HepG2 (cell line): ENCODE measurements at regions not wholly inside any gene's neighbourhood (a gene's known extent, or its start where the extent isn't known, plus 50 kb on each side); places are given as distances from the start of the nearest gene placed in this dataset.

Experiments used
- ATAC-seq: fragments of 200-7000 bp; cut with Tn5 transposase; 3 replicates; pipeline ENCODE4 v1.9.1; 2020; ENCODE audit warnings: mild to moderate bottlenecking, moderate library complexity
- BruUV-seq: library from RNA; stranded (reverse); fragments of 400-500 nt; replicated peaks from 2 replicates; lab custom pipeline; 2021; lab: Mats Ljungman, UMichigan
- CTCF ChIA-PET: fragments of 300-600 bp; formaldehyde crosslinking; extraction: SDS; loops from one replicate; lab custom pipeline; 2021; ENCODE audit warnings: low total read pairs, inconsistent platforms, low intra/inter-chr PET ratio; lab: Yijun Ruan, JAX
- POLR2A ChIA-PET: fragments of 350-600 bp; sonication (Branson Sonifier 250); formaldehyde crosslinking; loops from one replicate; lab custom pipeline; 2020; ENCODE audit warnings: antibody characterized with exemption, inconsistent platforms; lab: Yijun Ruan, JAX
- DNase-seq: peaks from one replicate; pipeline ENCODE4 v3.0.0-alpha.2; 2015; ENCODE audit warnings: low spot score
- FAIRE-seq: peaks from 3 replicates; lab custom pipeline; 2011; peaks lifted over from hg19 to GRCh38; lab: Jason Lieb, UNC
- H2AFZ ChIP-seq: one replicate; pipeline ENCODE4 v1.6.1; 2011; ENCODE audit warnings: low read length, inconsistent platforms
- H3K27ac ChIP-seq: fragments of 300-600 bp; 3 replicates; pipeline ENCODE4 v1.8.0; 2011; ENCODE audit warnings: mixed run types, mild to moderate bottlenecking, mixed read lengths, low read length, inconsistent platforms; ENCODE audit not compliant: insufficient read depth; ENCODE audit errors: extremely low read length
- H3K27me3 ChIP-seq, 2 experiments: fragments of 200-600 bp in 1 of 2; 2 replicates in 1 of 2; 3 replicates in 1 of 2; pipeline versions ENCODE4 v1.6.0 to v1.8.0; 2011; ENCODE audit warnings: low read length in 2 of 2, mild to moderate bottlenecking in 2 of 2, moderate library complexity in 2 of 2, inconsistent platforms in 1 of 2; ENCODE audit not compliant: insufficient read depth in 2 of 2, control insufficient read depth in 1 of 2
- H3K36me3 ChIP-seq, 2 experiments: fragments of 200-600 bp in 1 of 2; replicated peaks in 1 of 2; 2 replicates in 1 of 2; 3 replicates in 1 of 2; pipeline versions ENCODE4 v1.5.1 to v1.8.0; 2011; ENCODE audit warnings: low read length in 2 of 2, inconsistent platforms in 1 of 2; ENCODE audit not compliant: insufficient read depth in 2 of 2, control insufficient read depth in 1 of 2
- H3K4me1 ChIP-seq: 2 replicates; pipeline ENCODE4 v1.5.1; 2012; ENCODE audit warnings: low read length, inconsistent platforms; ENCODE audit not compliant: insufficient read depth
- H3K4me2 ChIP-seq: 2 replicates; pipeline ENCODE4 v1.6.0; 2011; ENCODE audit warnings: low read depth, low read length, inconsistent platforms
- H3K4me3 ChIP-seq, 3 experiments: fragments of 200-600 bp in 1 of 3; sonication (generic), shearing (Covaris generic) in 1 of 3; replicated peaks in 1 of 3; 2 replicates each; pipeline ENCODE4 v1.5.1; 2011 to 2016; ENCODE audit warnings: low read length in 3 of 3, inconsistent platforms in 2 of 3, low read depth in 2 of 3, mild to moderate bottlenecking in 2 of 3, control low read depth in 1 of 3, mixed read lengths in 1 of 3; ENCODE audit not compliant: insufficient read depth in 1 of 3
- H3K79me2 ChIP-seq: one replicate; pipeline ENCODE4 v1.6.1; 2011; ENCODE audit warnings: low read length, inconsistent platforms; ENCODE audit not compliant: insufficient read depth
- H3K9ac ChIP-seq: 2 replicates; pipeline ENCODE4 v1.6.0; 2011; ENCODE audit warnings: mild to moderate bottlenecking, low read depth, low read length, inconsistent platforms; ENCODE audit not compliant: insufficient read depth
- H3K9me3 ChIP-seq: 2 replicates; pipeline ENCODE4 v1.5.1; 2012; ENCODE audit warnings: mild to moderate bottlenecking, low read length
- H4K20me1 ChIP-seq: 2 replicates; pipeline ENCODE4 v1.6.0; 2011; ENCODE audit warnings: inconsistent platforms, mild to moderate bottlenecking, low read length, moderate library complexity; ENCODE audit not compliant: insufficient read depth
- IRF1 ChIP-seq: sonication (generic); formaldehyde crosslinking; IDR thresholded peaks from 2 replicates; pipeline ENCODE4 v1.4.0; 2020; ENCODE audit warnings: low read depth, mild to moderate bottlenecking, missing genetic modification reagents
- MEIS2 ChIP-seq: sonication (generic); formaldehyde crosslinking; IDR thresholded peaks from 2 replicates; pipeline ENCODE4 v1.9.0; 2021; ENCODE audit warnings: mild to moderate bottlenecking, missing genetic modification reagents
- MYC ChIP-seq: sonication (generic); formaldehyde crosslinking; IDR thresholded peaks from 2 replicates; pipeline ENCODE4 v1.9.0; 2021; ENCODE audit warnings: missing genetic modification reagents, borderline replicate concordance
- NKX3-1 ChIP-seq: sonication (generic); formaldehyde crosslinking; IDR thresholded peaks from 2 replicates; pipeline ENCODE4 v1.5.0; 2020; ENCODE audit warnings: missing genetic modification reagents
- NR2F6 ChIP-seq, 2 experiments: IDR thresholded peaks; 2 replicates each; pipeline ENCODE4 v1.6.1; 2016; ENCODE audit warnings: antibody characterized with exemption in 1 of 2, mild to moderate bottlenecking in 1 of 2
- TEAD2 ChIP-seq: sonication (generic); formaldehyde crosslinking; IDR thresholded peaks from 2 replicates; pipeline ENCODE4 v1.9.0; 2021; ENCODE audit warnings: missing genetic modification reagents
- TFDP2 ChIP-seq: sonication (generic); formaldehyde crosslinking; IDR thresholded peaks from 2 replicates; pipeline ENCODE4 v1.4.0; 2020; ENCODE audit warnings: missing genetic modification reagents
- ZNF205 ChIP-seq: IDR thresholded peaks from 2 replicates; pipeline ENCODE4 v1.6.1; 2018; ENCODE audit warnings: missing biosample characterization, missing genetic modification reagents
- ZNF331 ChIP-seq: sonication (generic); formaldehyde crosslinking; IDR thresholded peaks from 2 replicates; pipeline ENCODE4 v1.4.0; 2020; ENCODE audit warnings: missing genetic modification reagents
- ZNF883 ChIP-seq: sonication (generic); formaldehyde crosslinking; IDR thresholded peaks from 2 replicates; pipeline ENCODE4 v1.5.1; 2020; ENCODE audit warnings: mild to moderate bottlenecking, missing genetic modification reagents; ENCODE audit errors: not compliant biosample characterization
- WGBS: methylation state at CpG from one replicate; pipeline ENCODE4 v1.1.6; 2017; ENCODE audit warnings: low lambda C conversion rate; 5-methylcytosine and 5-hydroxymethylcytosine counted together
- in situ Hi-C: cut with HindIII; loops from 2 replicates; pipeline ENCODE4 v1.10.0; 2017; ENCODE audit warnings: low pct_unique_long_range_greater_than_20kb; ENCODE audit not compliant: extremely low pct_ligation_motif_present
- intact Hi-C: fragments of 100-400 bp; cut with micrococcal nuclease; formaldehyde crosslinking; loops from one replicate; pipeline ENCODE4 v1.10.0; 2022; ENCODE audit not compliant: unreplicated experiment

GRCh38 chr10:117778241-117778640 lies 235.7 kb downstream of the EMX2 start:
- 0% methylated on average over 3 of the region's 3 CpGs for WGBS
- in situ Hi-C loops = no loop called here
- BruUV-seq = no TSS peak
- Histone ChIP-seq H3K4me2 (no peak overlapping the region), H2AFZ (no peak overlapping the region), H3K9me3 (no peaks in the 10 kb centered on the region), H3K79me2 (no peaks in the 10 kb centered on the region)
- ChIA-PET POLR2A (no interaction called here), CTCF (no interaction called here)
- TF ChIP-seq NKX3-1 (no peak), TEAD2 (no peak), ZNF331 (no peak), IRF1 (CRISPR knock-in tag) (no peak), MYC (no peak), TFDP2 (no peak), NR2F6 (IDR thresholded peaks at IDR 0.05) (no peak), NR2F6 (CRISPR knock-in tag; IDR thresholded peaks at IDR 0.05) (no peak), ZNF883 (CRISPR knock-in tag) (no peak), MEIS2 (no peak), ZNF205 (CRISPR knock-in tag) (no peak)
- TF ChIP-seq, all 625 proteins: peak for 0
- DNase-seq = no peak
- Histone ChIP-seq H3K9ac (no peak overlapping the region), H3K36me3 (no peaks in the 10 kb centered on the region), H3K4me3 (no peak overlapping the region), H3K27ac (no peak overlapping the region), H4K20me1 (no peaks in the 10 kb centered on the region; the same call in 1 of the 2 replicates), H3K4me1 (no peaks in the 10 kb centered on the region), H3K27me3 (peaks cover 0 to 12% of the 10 kb centered on the region in 2 experiments; a peak in 1 of 5 replicates)
- intact Hi-C loops = no loop called here
- no peak for FAIRE-seq
- ATAC-seq = no peak
